ENCODE measurements at regions not wholly inside any gene's neighbourhood (a gene's known extent, or its start where the extent isn't known, plus 50 kb on each side); places are given as distances from the start of the nearest gene placed in this dataset.

DNA sequence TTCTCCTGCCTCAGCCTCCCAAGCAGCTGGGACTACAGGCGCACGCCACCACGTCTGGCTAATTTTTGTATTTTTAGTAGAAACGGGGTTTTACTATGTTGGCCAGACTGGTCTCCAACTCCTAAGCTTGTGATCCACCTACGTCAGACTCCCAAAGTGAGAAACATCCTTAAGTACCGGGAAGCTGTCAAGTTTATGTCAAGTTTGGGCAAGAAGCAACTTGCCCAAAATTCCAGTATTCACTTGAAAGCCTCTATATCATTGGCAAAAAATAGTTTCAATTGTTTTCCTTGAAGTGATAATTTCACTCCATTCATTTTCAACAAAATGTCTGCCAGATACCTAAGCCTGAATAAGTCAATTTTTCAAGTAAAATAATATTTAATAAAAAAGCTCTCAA lies 370.0 kb downstream of the FBXO8 start:
- TF ChIP-seq POLR2AphosphoS5 (IDR thresholded peaks at IDR 0.05; ENCODE audit: low read depth, low read length): no peak
- TF ChIP-seq, protein P1, sequence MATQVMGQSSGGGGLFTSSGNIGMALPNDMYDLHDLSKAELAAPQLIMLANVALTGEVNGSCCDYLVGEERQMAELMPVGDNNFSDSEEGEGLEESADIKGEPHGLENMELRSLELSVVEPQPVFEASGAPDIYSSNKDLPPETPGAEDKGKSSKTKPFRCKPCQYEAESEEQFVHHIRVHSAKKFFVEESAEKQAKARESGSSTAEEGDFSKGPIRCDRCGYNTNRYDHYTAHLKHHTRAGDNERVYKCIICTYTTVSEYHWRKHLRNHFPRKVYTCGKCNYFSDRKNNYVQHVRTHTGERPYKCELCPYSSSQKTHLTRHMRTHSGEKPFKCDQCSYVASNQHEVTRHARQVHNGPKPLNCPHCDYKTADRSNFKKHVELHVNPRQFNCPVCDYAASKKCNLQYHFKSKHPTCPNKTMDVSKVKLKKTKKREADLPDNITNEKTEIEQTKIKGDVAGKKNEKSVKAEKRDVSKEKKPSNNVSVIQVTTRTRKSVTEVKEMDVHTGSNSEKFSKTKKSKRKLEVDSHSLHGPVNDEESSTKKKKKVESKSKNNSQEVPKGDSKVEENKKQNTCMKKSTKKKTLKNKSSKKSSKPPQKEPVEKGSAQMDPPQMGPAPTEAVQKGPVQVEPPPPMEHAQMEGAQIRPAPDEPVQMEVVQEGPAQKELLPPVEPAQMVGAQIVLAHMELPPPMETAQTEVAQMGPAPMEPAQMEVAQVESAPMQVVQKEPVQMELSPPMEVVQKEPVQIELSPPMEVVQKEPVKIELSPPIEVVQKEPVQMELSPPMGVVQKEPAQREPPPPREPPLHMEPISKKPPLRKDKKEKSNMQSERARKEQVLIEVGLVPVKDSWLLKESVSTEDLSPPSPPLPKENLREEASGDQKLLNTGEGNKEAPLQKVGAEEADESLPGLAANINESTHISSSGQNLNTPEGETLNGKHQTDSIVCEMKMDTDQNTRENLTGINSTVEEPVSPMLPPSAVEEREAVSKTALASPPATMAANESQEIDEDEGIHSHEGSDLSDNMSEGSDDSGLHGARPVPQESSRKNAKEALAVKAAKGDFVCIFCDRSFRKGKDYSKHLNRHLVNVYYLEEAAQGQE (IDR thresholded peaks at IDR 0.05; ENCODE audit: insufficient read depth in 1 of 2, low read depth in 2 of 2, low read length in 2 of 2): no peak

Data from PFSK-1 (cell line).